Fibroblast of the aortic adventitia (primary cell): ENCODE measurements at regions not wholly inside any gene's neighbourhood (a gene's known extent, or its start where the extent isn't known, plus 50 kb on each side); places are given as distances from the start of the nearest gene placed in this dataset.

Experiments used
- DNase-seq: peaks from one replicate; pipeline ENCODE4 v3.0.0-alpha.2; 2010; ENCODE audit warnings: low read depth
- H3K4me3 ChIP-seq: 2 replicates; pipeline ENCODE4 v1.5.1; 2011; ENCODE audit warnings: low read depth, mild to moderate bottlenecking, control low read depth, low read length, moderate library complexity
- TF ChIP-seq, protein P1 (sequence below): IDR thresholded peaks from 2 replicates; pipeline ENCODE4 v1.5.1; 2011; ENCODE audit warnings: mild to moderate bottlenecking, low read length, control low read depth, inconsistent platforms; ENCODE audit not compliant: insufficient read depth

DNA sequence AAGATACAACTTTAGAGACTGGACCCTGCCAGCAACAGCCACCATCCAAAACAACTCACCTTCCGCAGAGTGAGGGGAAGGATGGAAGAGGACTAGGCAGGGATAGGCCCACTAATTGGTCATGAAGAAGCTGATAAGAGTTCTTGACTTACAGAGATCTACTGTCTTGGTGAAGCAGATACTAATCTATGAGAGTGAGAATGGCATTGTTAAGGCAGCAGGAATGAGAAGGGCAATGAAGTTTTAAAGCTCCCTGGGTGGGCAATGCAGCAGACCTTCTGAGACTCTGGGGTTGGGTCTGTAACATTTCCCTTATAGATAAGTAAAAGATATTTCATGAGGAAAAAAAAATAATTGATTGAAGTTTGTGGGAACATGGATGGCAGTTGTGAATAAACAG is 63.7 kb downstream of the KLF12 start:
- H3K4me3 ChIP-seq = no peak overlapping the region
- DNase-seq = no peak
- TF ChIP-seq, protein P1, sequence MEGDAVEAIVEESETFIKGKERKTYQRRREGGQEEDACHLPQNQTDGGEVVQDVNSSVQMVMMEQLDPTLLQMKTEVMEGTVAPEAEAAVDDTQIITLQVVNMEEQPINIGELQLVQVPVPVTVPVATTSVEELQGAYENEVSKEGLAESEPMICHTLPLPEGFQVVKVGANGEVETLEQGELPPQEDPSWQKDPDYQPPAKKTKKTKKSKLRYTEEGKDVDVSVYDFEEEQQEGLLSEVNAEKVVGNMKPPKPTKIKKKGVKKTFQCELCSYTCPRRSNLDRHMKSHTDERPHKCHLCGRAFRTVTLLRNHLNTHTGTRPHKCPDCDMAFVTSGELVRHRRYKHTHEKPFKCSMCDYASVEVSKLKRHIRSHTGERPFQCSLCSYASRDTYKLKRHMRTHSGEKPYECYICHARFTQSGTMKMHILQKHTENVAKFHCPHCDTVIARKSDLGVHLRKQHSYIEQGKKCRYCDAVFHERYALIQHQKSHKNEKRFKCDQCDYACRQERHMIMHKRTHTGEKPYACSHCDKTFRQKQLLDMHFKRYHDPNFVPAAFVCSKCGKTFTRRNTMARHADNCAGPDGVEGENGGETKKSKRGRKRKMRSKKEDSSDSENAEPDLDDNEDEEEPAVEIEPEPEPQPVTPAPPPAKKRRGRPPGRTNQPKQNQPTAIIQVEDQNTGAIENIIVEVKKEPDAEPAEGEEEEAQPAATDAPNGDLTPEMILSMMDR = no peak

DNA sequence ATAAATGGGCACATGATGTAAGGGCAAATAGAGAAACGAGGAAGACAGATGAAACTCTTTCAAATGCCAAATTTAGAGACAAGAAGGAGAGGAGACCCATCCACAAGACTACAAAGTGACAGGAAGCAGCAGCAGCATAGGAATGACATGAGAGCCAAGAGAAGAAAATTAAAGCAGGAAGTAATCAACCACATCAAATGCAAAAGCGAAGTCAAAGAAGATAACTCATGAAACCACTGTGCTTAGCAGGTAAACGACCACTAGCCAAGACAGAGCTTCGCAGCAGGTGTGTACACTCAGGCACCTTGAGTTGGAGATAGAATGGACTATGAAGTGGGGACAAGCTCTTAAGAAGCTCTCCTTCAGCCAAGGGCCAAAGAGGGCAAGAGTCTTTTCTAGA is 64.1 kb downstream of the KLF12 start:
- no peak for DNase-seq
- TF ChIP-seq, protein P1 = no peak
- H3K4me3 ChIP-seq = no peak overlapping the region

DNA sequence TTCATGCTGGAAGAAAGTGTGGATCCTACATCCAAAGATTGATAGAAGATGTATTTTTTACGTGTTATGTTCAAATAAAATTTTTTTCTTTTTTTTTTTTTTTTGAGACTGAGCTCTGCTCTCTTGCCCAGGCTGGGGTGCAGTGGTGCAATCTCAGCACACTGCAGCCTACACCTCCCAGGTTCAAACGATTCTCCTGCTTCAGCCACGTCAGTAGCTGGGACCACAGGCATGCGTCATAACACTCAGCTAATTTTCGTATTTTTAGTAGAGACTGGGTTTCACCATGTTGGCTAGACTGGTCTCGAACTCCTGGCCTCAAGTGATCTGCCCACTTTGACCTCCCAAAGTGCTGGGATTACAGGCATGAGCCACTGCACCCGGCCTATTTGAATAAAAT is 65.7 kb downstream of the KLF12 start:
- no peak for DNase-seq
- TF ChIP-seq, protein P1 = no peak
- H3K4me3 ChIP-seq = no peak overlapping the region

GRCh38 chr13:74067818-74068217 is 66.4 kb downstream of the KLF12 start:
- DNase-seq = no peak
- no peak overlapping the region for H3K4me3 ChIP-seq
- TF ChIP-seq, protein P1 = no peak

DNA sequence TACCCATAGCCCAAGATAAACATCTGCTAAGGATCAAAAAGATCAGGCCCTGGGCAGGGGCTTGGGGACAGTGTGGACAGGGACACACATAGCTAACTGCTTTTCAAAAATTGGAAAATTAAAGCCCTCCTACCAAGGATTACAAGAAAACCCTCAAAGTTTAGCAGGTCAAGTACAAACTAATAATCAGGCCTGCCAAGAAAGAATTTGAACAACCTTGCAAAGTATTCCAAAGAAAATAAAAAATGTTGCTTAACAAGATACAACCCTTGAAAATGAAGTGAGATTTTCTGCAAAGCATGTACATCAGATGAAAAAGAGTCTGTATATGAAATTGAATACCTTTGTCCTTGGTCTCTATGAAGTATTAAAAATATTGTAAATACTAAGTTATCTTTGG is 67.3 kb downstream of the KLF12 start:
- peak; percentile 45 for DNase-seq
- H3K4me3 ChIP-seq = no peak overlapping the region
- TF ChIP-seq, protein P1 = no peak

DNA sequence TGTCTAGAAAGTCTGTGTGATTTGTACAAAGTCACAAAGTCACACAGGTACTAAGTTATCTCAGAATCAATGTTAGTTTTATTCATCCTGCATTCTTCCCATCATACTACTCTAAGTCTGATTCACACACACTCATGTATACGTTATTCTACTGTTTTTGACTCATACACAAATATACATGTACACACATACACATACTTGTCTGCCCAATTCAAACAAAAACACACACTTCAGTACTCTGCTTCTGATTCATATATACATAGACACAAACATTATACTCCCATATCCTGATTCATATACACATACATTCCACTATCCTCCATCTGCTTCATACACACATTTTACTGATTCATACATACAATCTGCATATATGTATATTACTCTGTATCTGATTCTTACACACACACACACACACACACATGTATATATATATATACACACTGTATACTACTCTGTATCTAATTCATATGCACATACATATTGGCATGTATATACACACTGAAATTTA is 69.3 kb downstream of the KLF12 start:
- H3K4me3 ChIP-seq = no peak overlapping the region
- no peak for DNase-seq
- TF ChIP-seq, protein P1 = no peak

- TF ChIP-seq, protein P1 = no peak
- H3K4me3 ChIP-seq = peak overlapping the region; percentile 53
- DNase-seq = no peak
These were observed 70.6 kb downstream of the KLF12 start for GRCh38 chr13:74063533-74064100.
